Chondrocyte (in vitro differentiated cells): ENCODE measurements at regions not wholly inside any gene's neighbourhood (a gene's known extent, or its start where the extent isn't known, plus 50 kb on each side); places are given as distances from the start of the nearest gene placed in this dataset.

Experiments used
- DNase-seq: peaks from one replicate; pipeline ENCODE4 v3.0.0; 2021; ENCODE audit warnings: mixed read lengths, low spot score
- H3K27ac Mint-ChIP-seq: one replicate; pipeline ENCODE4 v1.8.0; 2021; ENCODE audit warnings: mild to moderate bottlenecking, moderate library complexity, mixed read lengths; ENCODE audit not compliant: unreplicated experiment
- H3K27me3 Mint-ChIP-seq: 2 replicates; pipeline ENCODE4 v1.8.0; 2021; ENCODE audit warnings: low read depth, mixed read lengths
- H3K36me3 Mint-ChIP-seq: 2 replicates; pipeline ENCODE4 v1.8.0; 2021; ENCODE audit warnings: low read depth, mixed read lengths
- H3K4me1 Mint-ChIP-seq: 2 replicates; pipeline ENCODE4 v1.8.0; 2021; ENCODE audit warnings: low read depth, mild to moderate bottlenecking, mixed read lengths
- H3K4me3 Mint-ChIP-seq: one replicate; pipeline ENCODE4 v1.8.0; 2021; ENCODE audit warnings: mild to moderate bottlenecking, moderate library complexity, mixed read lengths; ENCODE audit not compliant: unreplicated experiment
- H3K9me3 Mint-ChIP-seq: 2 replicates; pipeline ENCODE4 v1.8.0; 2021; ENCODE audit warnings: low read depth, mixed read lengths
- TF ChIP-seq, protein P1 (sequence below): fragments of 200-600 bp; sonication (generic); IDR thresholded peaks from 2 replicates; pipeline ENCODE4 v1.5.0; 2021; ENCODE audit warnings: antibody characterized with exemption, mild to moderate bottlenecking, moderate library complexity

DNA sequence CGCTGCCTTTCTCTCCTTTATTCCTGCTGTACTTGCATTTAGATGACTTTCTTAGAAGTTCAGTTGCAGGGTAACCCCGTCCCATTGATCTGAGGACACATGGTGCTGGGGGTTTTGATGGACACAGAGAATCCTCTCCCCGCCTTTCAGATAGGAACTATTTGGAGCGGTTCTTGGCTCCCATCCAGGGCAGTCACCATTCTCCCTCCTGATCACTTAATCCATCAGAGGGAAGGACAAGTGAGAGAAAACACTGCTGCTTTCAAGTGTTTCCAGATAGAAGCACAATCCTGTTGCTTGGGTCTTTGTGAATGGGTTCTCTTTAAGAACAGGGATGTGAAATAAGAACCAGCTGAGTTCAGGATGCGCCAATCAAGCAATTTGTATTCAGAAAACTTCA lies 85.2 kb downstream of the IRX1 start:
- no peaks in the 10 kb centered on the region for H3K27me3 Mint-ChIP-seq
- no peak for DNase-seq
- H3K9me3 Mint-ChIP-seq: peaks cover 17% of the 10 kb centered on the region
- no peaks in the 10 kb centered on the region for H3K4me1 Mint-ChIP-seq
- no peak overlapping the region for H3K27ac Mint-ChIP-seq
- H3K4me3 Mint-ChIP-seq: no peak overlapping the region
- TF ChIP-seq, protein P1, sequence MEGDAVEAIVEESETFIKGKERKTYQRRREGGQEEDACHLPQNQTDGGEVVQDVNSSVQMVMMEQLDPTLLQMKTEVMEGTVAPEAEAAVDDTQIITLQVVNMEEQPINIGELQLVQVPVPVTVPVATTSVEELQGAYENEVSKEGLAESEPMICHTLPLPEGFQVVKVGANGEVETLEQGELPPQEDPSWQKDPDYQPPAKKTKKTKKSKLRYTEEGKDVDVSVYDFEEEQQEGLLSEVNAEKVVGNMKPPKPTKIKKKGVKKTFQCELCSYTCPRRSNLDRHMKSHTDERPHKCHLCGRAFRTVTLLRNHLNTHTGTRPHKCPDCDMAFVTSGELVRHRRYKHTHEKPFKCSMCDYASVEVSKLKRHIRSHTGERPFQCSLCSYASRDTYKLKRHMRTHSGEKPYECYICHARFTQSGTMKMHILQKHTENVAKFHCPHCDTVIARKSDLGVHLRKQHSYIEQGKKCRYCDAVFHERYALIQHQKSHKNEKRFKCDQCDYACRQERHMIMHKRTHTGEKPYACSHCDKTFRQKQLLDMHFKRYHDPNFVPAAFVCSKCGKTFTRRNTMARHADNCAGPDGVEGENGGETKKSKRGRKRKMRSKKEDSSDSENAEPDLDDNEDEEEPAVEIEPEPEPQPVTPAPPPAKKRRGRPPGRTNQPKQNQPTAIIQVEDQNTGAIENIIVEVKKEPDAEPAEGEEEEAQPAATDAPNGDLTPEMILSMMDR: no peak
- H3K36me3 Mint-ChIP-seq: no peaks in the 10 kb centered on the region

- Mint-ChIP-seq H3K9me3 (peaks cover 11% of the 10 kb centered on the region), H3K27ac (no peak overlapping the region), H3K27me3 (no peaks in the 10 kb centered on the region), H3K4me3 (no peak overlapping the region), H3K4me1 (no peaks in the 10 kb centered on the region), H3K36me3 (no peaks in the 10 kb centered on the region)
- TF ChIP-seq, protein P1: no peak
- DNase-seq: no peak
Observed at GRCh38 chr5:3684118-3684517, 88.5 kb downstream of the IRX1 start.

DNA sequence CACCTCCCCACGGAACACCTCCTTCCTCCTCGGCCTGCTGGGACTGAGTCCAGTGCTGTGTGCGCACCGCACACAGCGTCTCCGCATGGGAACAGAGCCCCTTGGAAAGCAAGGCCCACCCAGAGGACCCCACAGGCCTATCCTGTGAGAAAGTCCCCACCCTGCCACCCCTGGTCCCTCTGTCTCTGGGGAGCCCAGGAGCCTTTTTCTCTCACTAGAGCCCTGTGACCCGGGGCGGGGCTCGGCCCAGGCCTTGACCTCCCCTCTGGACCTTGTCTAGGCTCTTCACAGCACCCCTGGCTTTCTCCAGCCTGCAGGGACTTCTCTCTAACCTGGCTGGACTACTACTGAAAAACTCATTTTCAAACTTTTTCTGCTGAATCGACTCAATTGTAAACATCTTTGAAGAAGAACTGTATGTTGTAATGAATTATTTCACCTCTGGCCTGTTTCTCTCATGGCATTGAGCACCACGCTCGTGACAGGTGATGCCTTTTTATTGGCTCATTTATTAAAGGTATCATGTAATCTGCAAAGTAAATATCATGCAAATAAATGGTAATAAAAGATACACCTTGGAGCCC lies 89.2 kb downstream of the IRX1 start:
- H3K4me3 Mint-ChIP-seq: no peak overlapping the region
- peaks cover 8% of the 10 kb centered on the region for H3K9me3 Mint-ChIP-seq
- no peaks in the 10 kb centered on the region for H3K27me3 Mint-ChIP-seq
- TF ChIP-seq, protein P1: no peak
- H3K36me3 Mint-ChIP-seq: no peaks in the 10 kb centered on the region
- no peak overlapping the region for H3K27ac Mint-ChIP-seq
- no peaks in the 10 kb centered on the region for H3K4me1 Mint-ChIP-seq
- no peak for DNase-seq

DNA sequence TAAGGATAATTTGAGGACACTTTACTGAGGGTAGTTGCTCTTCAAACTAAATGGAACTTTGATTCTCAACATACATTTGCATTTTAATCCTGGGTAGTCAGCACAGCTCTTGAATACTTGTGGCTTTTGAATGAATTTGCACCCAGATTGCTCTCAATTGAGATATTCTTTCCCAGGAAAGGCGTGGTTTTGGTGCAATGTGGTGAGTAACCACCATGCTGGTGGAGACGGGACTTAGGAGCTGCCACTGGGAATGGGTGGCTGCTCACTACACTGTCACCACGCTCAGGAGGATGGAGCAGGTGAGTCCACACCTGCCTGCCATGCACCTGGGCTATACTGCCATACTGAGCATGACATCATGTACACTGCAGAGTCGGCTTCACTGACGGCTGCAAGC lies 99.2 kb downstream of the IRX1 start:
- H3K9me3 Mint-ChIP-seq: peaks cover 19% of the 10 kb centered on the region
- H3K27ac Mint-ChIP-seq: no peak overlapping the region
- no peaks in the 10 kb centered on the region for H3K4me1 Mint-ChIP-seq
- no peak for DNase-seq
- no peak overlapping the region for H3K4me3 Mint-ChIP-seq
- TF ChIP-seq, protein P1: no peak
- no peaks in the 10 kb centered on the region for H3K36me3 Mint-ChIP-seq
- no peaks in the 10 kb centered on the region for H3K27me3 Mint-ChIP-seq

GRCh38 chr5:3695818-3696217 lies 100.2 kb downstream of the IRX1 start:
- Mint-ChIP-seq H3K27ac (no peak overlapping the region), H3K36me3 (no peaks in the 10 kb centered on the region), H3K9me3 (peaks cover 19% of the 10 kb centered on the region), H3K4me1 (no peaks in the 10 kb centered on the region), H3K27me3 (no peaks in the 10 kb centered on the region), H3K4me3 (no peak overlapping the region)
- no peak for DNase-seq
- TF ChIP-seq, protein P1: no peak
